Ovary (tissue), 7 donors: ENCODE measurements at regions not wholly inside any gene's neighbourhood (a gene's known extent, or its start where the extent isn't known, plus 50 kb on each side); places are given as distances from the start of the nearest gene placed in this dataset.

ENCODE experiments used
- DNase-seq, 5 donors: peaks; one replicate each; pipeline ENCODE4 v3.0.0-alpha.2; 2019 to 2020
- H3K27ac ChIP-seq, 2 donors: fragments of 200-600 bp; one replicate each; pipeline versions ENCODE4 v1.5.1 to v1.8.0; 2019 to 2022
- H3K27me3 ChIP-seq: fragments of 200-600 bp; one replicate; pipeline ENCODE4 v1.8.0; 2022
- H3K36me3 ChIP-seq: fragments of 200-600 bp; sonication (generic); one replicate; pipeline ENCODE4 v1.5.1; 2019
- H3K4me1 ChIP-seq: one replicate; pipeline ENCODE4 v1.8.1; 2013; ENCODE audit warnings: mild to moderate bottlenecking, moderate library complexity; ENCODE audit not compliant: insufficient read depth
- H3K4me3 ChIP-seq: fragments of 200-600 bp; sonication (generic); one replicate; pipeline ENCODE4 v1.5.1; 2017
- H3K9me3 ChIP-seq, 2 donors: fragments of 200-600 bp in 1 of 2; sonication (generic) in 1 of 2; one replicate each; pipeline versions ENCODE4 v1.5.1 to v1.8.1; 2013 to 2019; ENCODE audit warnings: mild to moderate bottlenecking in 1 of 2, moderate library complexity in 1 of 2
- EP300 ChIP-seq: sonication (generic); formaldehyde crosslinking; IDR thresholded peaks from one replicate; pipeline ENCODE4 v1.6.1; 2017; ENCODE audit warnings: antibody characterized with exemption
- POLR2A ChIP-seq: fragments of 450-650 bp; IDR thresholded peaks from one replicate; pipeline ENCODE4 v1.6.1; 2017; ENCODE audit warnings: antibody characterized with exemption, mild to moderate bottlenecking, moderate library complexity
- WGBS, 3 donors: extraction: QIAGEN DNeasy Blood & Tissue Kit in 1 of 3; methylation state at CpG; one replicate each; pipeline versions ENCODE4 v1.1.5 to v1.1.7; 2013 to 2017; 5-methylcytosine and 5-hydroxymethylcytosine counted together
- intact Hi-C, 4 donors: fragments of 100-400 bp; cut with DNase I; formaldehyde crosslinking; loops; one replicate each; pipeline versions ENCODE4 v1.11.0 to v1.15.1; 2022 to 2023
- TF ChIP-seq, protein P1 (sequence below), 3 donors: fragments of 450-650 bp in 2 of 3; fragments of 200-600 bp in 1 of 3; IDR thresholded peaks; one replicate each; pipeline versions ENCODE4 v1.5.1 to v1.8.0; 2016 to 2022; ENCODE audit warnings: antibody characterized with exemption in 3 of 3, mild to moderate bottlenecking in 1 of 3
- donor health status: DM: no; HTN: no; CAD: no; lungs with moderate emphysema.
- donor health status: DM: no; HTN: no; CAD: no.
- donor health status: Bipolar disorder and iron deficiency.
- donor health status: DM: no; HTN: no; CAD: no.
- donor health status: DM: yes; HTN: yes; CAD: no.

DNA sequence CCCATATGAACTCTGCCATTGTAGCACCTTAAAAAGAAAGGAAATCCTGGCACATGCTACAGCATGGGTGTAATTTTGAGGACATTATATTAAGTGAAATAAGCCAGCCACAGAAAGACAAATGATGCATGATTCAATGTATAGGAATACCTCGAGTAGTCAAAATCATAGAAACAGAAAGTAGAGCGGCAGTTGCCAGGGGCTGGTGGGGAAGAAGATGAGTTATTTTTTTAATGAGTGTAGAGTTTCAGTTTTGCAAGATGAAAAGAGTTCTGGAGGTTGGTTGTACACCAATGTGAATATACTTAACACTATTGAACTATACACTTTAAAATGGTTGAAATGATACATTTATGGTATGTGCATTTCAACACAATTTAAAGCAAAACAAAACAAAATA lies 133.0 kb downstream of the ZDHHC21 start:
- no peak for DNase-seq
- no peaks in the 10 kb centered on the region for H3K9me3 ChIP-seq
- TF ChIP-seq POLR2A (no peak), EP300 (no peak)
- TF ChIP-seq, protein P1, sequence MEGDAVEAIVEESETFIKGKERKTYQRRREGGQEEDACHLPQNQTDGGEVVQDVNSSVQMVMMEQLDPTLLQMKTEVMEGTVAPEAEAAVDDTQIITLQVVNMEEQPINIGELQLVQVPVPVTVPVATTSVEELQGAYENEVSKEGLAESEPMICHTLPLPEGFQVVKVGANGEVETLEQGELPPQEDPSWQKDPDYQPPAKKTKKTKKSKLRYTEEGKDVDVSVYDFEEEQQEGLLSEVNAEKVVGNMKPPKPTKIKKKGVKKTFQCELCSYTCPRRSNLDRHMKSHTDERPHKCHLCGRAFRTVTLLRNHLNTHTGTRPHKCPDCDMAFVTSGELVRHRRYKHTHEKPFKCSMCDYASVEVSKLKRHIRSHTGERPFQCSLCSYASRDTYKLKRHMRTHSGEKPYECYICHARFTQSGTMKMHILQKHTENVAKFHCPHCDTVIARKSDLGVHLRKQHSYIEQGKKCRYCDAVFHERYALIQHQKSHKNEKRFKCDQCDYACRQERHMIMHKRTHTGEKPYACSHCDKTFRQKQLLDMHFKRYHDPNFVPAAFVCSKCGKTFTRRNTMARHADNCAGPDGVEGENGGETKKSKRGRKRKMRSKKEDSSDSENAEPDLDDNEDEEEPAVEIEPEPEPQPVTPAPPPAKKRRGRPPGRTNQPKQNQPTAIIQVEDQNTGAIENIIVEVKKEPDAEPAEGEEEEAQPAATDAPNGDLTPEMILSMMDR (IDR thresholded peaks at IDR 0.05): no peak
- 84 to 91% (median 88%) methylated on average over 2 of the region's 2 CpGs for WGBS, 3 donors
- H3K4me1 ChIP-seq: no peaks in the 10 kb centered on the region
- no peak overlapping the region for H3K4me3 ChIP-seq
- H3K36me3 ChIP-seq: no peaks in the 10 kb centered on the region
- intact Hi-C loops: no loop called here
- no peaks in the 10 kb centered on the region for H3K27me3 ChIP-seq
- H3K27ac ChIP-seq: no peak overlapping the region

DNA sequence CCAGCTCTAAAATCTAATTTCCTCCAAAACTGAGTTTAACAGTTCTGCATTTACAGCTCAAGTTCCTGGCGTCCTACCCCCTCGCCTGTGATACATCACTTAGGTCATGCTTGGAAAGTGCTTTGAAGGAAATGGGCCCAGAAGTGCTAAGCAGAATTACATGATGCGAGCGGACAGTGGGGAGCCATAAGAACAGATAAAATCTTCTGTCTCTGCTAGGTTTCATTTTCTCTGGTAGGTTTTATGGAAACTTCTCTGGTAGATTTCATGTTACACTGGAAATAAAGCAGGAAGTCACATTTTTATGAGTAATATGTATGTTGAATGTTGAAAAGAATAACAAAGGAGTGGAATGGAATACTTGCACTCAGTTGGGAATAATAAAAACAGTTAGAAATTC lies 138.3 kb downstream of the ZDHHC21 start:
- TF ChIP-seq, protein P1 (IDR thresholded peaks at IDR 0.05): no peak
- TF ChIP-seq EP300: no peak
- no peak for TF ChIP-seq POLR2A
- intact Hi-C loops: no loop called here
- no peaks in the 10 kb centered on the region for H3K9me3 ChIP-seq
- WGBS, 3 donors: 68 to 93% (median 88%) methylated on average over 4 of the region's 4 CpGs
- DNase-seq: no peak
- no peak overlapping the region for H3K4me3 ChIP-seq
- H3K4me1 ChIP-seq: no peaks in the 10 kb centered on the region
- H3K27ac ChIP-seq: no peak overlapping the region
- H3K36me3 ChIP-seq: no peaks in the 10 kb centered on the region
- no peaks in the 10 kb centered on the region for H3K27me3 ChIP-seq

DNA sequence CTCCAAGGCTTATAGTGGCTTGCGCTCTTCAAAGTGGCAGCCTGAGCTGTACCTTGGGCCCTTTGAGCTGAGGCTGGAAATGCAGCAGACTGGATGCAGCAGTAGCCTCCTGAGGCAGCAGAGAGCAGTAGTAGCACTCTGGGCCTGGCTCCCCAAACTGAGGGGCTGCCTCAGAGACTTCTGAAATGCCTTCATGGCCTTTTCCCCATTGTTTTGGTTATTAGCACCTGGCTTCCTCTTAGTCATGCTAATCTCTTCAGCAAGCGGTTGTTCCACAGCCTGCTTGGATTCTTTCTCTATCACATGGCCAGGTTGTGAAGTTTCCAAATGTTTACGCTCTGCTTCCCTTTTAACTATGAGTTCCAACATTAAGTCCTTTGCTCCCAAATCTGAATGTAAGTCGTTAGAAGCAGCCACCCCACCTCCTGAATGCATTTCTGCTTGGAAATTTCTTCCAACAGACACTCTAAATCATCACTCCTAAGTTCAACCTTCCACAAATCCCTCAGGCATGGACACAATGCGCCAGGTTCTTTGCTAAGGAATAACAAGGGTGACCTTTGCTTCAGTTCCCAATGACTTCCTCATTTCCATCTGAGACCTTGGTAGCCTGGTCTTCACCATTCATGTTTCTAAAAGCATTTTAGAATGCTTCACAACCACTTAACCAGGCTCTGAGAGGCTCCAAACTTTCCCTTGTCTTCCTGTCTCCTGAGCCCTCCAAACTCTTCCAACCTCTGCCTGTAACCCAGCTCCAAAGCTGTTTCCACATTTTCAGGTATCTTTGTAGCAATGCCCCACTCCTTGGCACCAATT lies 145.8 kb downstream of the ZDHHC21 start:
- intact Hi-C loops: no loop called here
- WGBS, 3 donors: 53 to 62% (median 56%) methylated on average over 5 of the region's 5 CpGs
- no peak overlapping the region for H3K4me3 ChIP-seq
- no peaks in the 10 kb centered on the region for H3K36me3 ChIP-seq
- no peak overlapping the region for H3K27ac ChIP-seq
- H3K4me1 ChIP-seq: no peaks in the 10 kb centered on the region
- TF ChIP-seq POLR2A (no peak), EP300 (no peak)
- TF ChIP-seq, protein P1 (IDR thresholded peaks at IDR 0.05): no peak
- DNase-seq: no peak
- no peaks in the 10 kb centered on the region for H3K9me3 ChIP-seq
- no peaks in the 10 kb centered on the region for H3K27me3 ChIP-seq

DNA sequence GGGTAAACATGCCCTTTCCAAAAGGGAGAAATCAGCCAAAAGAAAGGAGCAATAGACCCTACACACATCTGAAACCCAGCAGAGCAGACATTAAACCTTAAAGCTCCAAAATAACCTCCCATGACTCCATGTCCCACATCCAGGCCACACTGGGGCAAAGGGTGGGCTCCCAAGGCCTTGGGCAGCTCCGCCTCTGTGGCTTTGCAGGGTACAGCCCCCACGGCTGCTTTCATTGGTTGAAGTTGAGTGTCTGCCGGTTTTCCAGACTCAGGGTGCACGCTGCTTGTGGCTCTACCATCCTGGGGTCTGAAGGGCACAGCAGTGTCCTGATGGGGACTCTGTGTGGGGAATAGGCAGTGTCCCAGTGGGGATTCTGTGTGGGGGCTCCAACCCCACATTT lies 146.5 kb downstream of the ZDHHC21 start:
- Histone ChIP-seq H3K9me3 (no peaks in the 10 kb centered on the region), H3K4me3 (no peak overlapping the region), H3K27me3 (no peaks in the 10 kb centered on the region), H3K4me1 (no peaks in the 10 kb centered on the region), H3K36me3 (no peaks in the 10 kb centered on the region), H3K27ac (no peak overlapping the region)
- WGBS, 3 donors: 92 to 96% (median 94%) methylated on average over 4 of the region's 4 CpGs
- DNase-seq: no peak
- intact Hi-C loops: no loop called here
- TF ChIP-seq EP300: no peak
- no peak for TF ChIP-seq POLR2A
- TF ChIP-seq, protein P1 (IDR thresholded peaks at IDR 0.05): no peak
